ENCODE measurements at regions not wholly inside any gene's neighbourhood (a gene's known extent, or its start where the extent isn't known, plus 50 kb on each side); places are given as distances from the start of the nearest gene placed in this dataset.

GRCh38 chr11:106276126-106276525 lies 198.7 kb downstream of the AASDHPPT start:
- no peak for TF ChIP-seq TCF12 (IDR thresholded peaks at IDR 0.05; ENCODE audit: low read depth)
- TF ChIP-seq CEBPB (IDR thresholded peaks at IDR 0.05), result no peak
- no peak for TF ChIP-seq RAD21 (IDR thresholded peaks at IDR 0.05; ENCODE audit: low read depth)
- no peak for TF ChIP-seq CREB1 (IDR thresholded peaks at IDR 0.05; ENCODE audit: low read depth)
- TF ChIP-seq TAF1 (IDR thresholded peaks at IDR 0.05; ENCODE audit: low read depth), result no peak
- TF ChIP-seq EP300 (IDR thresholded peaks at IDR 0.05; ENCODE audit: borderline replicate concordance), result no peak
- TF ChIP-seq NFIC (IDR thresholded peaks at IDR 0.05), result no peak

All from Ishikawa (cell line).